Activated naive CD4-positive, alpha-beta T cell (primary cell): ENCODE measurements at regions not wholly inside any gene's neighbourhood (a gene's known extent, or its start where the extent isn't known, plus 50 kb on each side); places are given as distances from the start of the nearest gene placed in this dataset.
"Not testable (repeated sequence)": the region's sequence is repeated elsewhere in the genome, so short reads cannot be mapped to it uniquely, and the experiment has no call there.

Experiments
- DNase-seq, 4 experiments: peaks; one replicate each; lab custom pipeline; 2025; lab: John Stamatoyannopoulos, UW

DNA sequence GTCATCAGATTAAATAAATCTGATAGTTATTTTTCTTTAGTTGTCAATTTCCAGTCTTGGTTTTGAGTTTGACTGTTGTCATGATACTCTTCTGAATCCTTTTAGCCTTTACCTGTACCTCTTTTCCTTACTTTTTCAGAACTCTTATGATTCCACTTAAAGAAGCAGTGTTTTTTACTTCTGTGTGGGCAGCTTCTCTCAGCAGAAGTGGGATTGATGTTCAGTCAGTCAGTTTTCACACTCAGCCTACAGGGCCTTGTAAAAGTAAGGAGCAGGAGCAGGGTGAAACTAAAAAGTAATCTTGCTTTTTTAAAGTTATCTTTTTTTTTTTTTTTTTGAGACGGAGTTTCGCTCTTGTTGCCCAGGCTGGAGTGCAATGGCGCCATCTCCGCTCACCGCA lies 75.1 kb downstream of the HAUS1 start:
- DNase-seq: no peak

DNA sequence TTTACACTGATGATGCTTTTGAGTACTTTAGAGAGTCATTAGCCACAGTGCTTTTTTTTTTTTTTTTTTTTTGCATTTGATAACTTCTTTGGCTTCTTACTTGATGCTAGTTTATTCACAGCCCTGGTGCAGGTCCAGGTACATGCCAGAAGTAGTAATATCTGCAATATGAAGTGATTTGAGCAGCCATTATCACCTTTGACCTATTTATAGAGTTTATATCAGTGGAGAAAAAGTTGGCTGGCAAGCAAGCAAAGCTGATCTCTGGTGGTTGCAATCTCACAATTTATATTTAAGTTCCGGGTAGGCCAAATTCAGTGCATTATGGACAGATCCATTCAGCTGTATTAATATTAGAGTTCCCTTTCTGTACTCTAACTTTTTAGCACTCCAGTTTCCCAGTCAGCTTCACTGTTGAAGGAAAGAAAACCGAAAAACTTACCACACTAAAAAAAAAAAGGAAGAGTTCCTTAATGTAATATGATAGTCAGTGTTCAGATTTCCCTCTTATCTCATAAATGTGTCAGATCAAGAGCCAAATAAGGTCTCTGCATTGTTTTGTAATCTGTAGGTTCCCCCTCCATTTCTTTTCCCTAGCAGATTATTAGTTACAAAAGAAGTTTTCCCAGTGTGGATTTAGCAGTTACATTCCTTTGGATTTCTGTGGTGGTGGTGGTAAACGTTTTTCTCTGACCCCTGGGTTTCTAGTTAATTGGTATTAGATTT lies 78.6 kb downstream of the HAUS1 start:
- DNase-seq: no peak

DNA sequence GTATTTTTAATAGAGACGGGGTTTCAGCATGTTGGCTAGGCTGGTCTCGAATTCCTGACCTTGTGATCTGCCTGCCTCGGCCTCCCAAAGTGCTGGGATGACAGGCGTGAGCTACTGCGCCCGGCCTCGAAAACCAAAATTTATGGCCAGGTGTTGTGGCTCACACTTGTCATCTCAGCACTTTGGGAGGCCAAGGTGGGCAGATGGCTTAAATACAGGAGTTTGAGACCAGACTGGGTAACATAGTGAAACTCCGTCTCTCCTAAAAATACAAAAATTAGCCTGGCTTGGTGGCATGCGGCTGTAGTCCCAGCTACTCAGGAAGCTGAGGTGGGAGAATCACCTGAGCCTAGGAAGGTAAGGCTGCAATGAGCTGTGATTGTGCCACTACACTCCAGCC lies 80.1 kb downstream of the HAUS1 start:
- DNase-seq: not testable (repeated sequence)

DNA sequence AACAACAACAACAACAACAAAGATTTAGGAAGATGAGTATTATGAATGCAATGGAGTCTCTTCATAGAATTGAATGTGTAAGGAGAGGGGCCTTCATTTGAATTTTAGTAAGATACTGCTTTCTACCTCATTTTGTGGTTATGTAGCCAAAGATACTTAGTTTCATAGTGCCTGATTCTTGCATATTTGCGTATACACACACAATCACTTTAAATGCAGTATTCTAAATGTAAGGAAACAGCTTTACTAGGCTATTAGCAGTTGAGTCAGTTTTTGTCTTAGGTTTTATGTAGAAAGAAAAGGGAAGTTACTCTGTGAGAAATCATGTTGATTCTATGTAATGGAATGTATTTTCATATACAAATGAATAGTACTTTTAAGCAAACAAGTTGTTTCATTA lies 80.5 kb downstream of the HAUS1 start:
- DNase-seq: no peak

DNA sequence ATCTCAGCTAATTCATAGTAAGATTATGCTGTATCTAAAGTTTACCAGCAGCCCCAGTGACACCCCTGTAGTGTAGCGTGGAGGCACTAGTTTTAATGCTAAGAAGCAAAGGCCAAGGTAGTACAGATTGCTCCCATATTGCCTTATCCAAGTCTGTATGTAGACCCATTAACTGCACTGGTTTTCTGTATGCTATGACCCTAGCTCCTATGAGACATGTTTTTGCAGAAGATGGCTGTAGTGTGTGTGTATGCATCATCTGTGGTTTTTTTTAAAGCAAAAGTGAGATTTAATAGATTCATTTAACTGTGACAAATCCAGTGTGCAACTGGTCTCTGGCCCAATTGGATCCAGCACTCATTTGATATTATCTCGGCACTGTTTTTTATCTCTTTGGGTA lies 86.5 kb downstream of the HAUS1 start:
- DNase-seq: no peak

DNA sequence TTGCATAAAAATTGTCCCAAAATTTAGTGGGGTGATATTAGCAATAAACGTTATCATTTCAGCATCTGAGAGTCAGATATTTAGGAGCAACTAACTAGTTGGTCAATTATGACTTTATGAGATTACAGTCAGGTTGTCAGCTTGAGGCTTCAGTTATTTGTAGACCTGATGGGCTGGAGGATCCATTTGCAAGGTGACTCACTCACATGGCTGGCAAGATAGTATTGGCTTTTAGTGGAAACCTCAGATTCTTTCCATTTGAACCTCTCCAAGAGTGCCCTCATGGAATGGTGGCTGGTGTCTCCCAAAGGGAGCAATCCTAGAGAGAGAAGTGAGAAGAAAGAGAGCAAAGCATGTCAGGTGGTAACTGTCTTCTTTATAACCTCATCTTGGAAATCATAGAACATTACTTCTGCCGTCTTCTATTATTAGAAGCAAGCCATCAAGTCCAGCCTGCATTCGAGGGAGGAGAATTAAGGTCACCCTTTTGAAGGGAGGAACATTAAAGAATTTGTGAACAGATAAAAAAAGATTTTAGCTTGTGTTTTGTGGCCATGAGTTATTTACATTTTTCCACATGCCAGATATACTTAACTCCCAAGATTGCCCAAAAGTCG lies 92.5 kb downstream of the HAUS1 start:
- DNase-seq: no peak

DNA sequence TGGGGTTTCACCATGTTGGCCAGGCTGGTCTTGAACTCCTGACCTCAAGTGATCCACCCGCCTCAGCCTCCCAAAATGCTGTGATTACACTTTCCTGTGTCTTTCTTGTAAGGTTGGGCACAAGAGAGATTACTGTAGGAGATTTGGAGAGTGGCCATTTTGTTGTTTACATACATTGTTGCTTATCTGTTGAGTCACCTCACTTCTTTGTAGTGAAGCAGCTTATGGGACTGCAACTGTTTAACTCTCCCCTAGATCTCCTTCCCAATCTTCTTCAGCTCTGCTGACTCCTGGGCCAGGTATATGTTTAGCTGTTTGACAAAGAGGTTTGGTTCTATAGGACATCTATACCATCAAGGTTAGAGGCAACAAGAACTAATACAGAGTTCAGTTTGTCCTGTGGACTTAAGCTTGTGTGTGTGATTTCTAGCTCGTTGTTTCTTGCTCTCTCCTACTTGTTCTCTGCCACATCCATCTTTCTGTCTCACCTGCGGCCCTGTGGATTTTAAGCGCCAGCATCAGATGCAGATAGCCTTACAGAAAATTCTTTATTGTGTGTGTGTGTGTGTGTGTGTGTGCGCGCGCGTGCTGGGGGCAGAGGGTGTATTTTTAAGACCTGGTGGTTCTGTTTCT lies 95.4 kb downstream of the HAUS1 start:
- no peak for DNase-seq

DNA sequence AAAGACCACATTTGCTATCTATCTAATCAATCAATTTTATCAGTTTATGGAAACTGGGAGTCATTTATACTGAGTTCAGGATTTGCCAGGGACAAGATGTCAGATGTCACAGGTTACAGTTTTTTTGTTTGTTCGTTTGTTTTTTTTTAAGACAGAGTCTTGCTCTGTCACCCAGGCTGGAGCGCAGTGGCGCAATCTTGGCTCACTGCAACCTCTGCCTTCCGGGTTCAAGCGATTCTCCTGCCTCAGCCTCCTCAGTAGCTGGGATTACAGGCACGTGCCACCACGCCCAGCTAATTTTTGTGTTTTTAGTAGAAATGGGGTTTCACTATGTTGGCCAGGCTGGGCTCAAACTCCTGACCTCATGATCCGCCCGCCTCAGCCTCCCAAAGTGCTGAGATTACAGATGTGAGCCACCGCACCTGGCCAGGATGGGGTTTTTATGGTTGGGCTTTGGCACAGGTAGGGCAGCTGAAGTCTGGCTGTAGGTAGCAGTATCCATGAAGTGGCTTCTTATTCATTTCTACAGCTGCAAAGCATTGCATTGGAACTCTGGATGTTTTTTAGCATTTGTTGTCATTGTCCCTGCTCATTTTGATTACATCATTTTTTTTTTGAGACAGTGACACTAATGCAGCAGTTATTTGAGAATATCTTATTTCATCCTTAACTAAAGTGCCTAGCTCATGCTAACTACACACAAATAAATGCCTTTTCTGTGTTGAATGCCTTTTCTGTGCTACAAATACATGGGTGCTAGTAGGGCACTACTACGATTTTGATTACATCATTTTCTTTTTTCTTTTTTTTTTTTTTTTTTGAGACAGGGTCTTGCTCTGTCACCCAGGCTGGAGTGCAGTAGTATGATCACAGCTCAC lies 96.2 kb downstream of the HAUS1 start:
- DNase-seq: not testable (repeated sequence)

DNA sequence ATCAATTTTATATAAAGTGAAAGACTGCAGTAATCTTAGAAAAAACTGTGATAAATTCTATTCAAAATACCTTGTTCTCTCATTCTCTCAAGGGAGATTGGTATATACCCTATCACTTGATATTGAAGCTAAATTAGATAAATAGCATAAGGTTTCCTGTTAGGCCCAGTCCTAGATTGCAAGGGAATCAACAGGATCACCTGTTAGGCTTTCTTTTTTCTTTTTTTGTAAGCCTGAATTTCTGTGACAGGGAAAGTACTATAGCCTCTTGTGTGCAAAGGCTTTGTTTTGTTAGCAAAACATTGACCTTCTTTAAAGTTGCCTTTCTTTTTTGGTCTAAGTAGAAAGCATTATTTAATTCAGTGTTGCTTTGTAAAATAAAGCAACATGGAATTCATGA lies 100.0 kb downstream of the HAUS1 start:
- DNase-seq: no peak

DNA sequence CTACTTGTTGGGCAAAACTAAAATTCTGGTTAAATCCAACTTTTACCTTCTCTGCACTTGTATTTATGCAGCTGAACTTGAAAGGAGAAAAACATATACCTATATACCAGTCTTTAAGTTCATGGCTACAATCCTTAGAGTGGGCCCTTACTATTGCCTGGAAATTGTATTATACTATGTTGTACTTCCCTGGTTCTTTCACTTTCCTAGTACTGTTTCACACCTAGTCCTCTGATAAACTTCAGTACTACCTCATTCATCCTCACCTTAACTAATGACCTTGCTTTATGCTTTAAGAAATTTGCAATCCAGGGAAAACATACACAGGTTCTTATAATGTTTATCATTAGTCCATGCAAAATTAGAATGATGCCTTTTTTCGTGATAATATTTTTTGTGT lies 103.8 kb downstream of the HAUS1 start:
- no peak for DNase-seq

DNA sequence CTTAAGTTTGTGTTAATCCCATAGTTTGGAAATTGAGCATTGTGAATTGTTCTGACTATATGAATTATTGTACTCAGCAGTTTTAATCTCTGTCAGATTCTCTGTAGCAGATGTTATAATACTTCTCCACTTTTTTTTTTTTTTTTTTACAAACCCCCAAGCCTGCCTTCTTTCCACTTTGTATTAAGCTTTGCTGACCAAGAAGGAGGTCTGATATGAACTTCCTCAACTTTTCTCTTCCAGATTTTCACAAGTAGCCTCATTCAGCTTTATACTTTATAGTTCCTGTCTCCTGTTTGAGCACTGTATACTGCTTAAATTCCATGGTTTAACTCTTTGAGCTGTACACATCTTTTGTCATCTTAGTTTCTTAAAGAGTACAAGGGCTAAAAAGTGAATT lies 105.0 kb downstream of the HAUS1 start:
- DNase-seq: no peak

DNA sequence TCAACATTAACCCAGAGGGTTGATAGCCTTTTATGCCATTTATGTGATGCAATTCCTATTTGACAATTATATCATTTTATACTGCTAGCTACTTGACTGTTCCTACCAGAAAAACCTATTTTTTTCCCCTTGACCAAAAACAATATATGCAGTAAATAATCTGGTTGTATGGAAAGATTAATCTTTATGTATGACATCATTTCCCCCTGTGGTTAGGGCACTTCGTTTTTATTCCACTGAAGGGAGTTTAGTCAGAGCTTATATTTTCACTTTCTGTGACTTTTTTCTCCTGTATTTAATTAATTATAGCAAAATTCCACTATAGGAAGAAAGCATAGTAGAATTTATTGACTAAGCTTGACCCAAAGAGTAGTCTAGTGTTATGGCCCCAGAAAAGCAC lies 107.6 kb downstream of the HAUS1 start:
- DNase-seq: no peak

DNA sequence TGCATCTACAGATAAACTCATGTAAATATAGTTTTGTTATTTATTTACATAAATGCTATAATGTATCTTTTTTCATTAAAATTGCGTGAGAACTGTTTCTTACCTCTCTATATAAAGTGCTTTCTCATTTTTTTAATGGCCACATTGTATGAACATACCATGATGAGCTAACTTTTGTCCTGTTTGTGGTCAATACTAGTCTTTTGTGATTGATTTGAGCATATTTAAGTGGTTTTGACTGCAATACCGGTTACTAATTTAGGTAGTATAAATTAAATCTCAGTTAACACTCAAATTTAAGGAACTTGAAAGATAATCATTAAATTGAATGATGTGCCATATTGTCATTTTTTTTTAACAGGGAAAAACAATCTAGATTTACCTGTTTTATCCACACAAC lies 108.2 kb downstream of the HAUS1 start:
- no peak for DNase-seq

DNA sequence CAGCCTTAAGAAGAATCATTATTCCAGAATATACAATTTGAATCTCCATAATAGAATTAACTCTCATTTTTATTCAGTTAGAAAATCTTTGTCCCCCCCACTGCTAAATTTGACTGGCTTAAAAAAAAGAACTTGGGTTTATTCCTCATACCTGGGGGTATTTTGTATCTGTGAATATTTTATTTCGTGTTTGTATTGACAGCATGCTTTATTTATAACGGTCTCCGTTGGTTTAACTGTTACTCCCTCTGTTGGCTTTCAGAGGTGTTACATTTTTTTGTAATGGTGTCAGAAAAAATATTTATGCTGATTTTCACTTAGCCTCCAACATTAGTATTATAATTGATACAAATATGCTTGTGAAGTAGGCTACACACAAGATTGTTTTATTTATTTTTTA lies 109.1 kb downstream of the HAUS1 start:
- no peak for DNase-seq

DNA sequence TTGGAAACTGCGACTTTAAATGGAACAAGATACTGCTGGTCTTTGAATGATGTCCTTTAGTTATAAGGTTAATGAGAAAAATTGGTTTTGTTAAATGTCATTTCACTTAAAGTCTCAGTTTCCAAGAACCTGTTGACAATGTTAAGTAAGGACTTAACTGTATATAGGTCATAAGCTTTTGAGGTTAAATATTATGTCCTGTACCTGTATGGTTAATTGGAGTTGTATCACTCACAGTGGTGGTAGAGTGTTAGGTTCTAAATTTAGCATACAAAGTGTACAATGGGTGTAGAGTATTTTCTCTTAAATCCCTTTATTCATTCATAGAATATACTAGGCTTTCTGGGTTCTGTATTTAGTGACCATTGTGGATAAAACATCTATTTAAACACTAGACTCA lies 110.2 kb downstream of the HAUS1 start:
- DNase-seq: no peak

DNA sequence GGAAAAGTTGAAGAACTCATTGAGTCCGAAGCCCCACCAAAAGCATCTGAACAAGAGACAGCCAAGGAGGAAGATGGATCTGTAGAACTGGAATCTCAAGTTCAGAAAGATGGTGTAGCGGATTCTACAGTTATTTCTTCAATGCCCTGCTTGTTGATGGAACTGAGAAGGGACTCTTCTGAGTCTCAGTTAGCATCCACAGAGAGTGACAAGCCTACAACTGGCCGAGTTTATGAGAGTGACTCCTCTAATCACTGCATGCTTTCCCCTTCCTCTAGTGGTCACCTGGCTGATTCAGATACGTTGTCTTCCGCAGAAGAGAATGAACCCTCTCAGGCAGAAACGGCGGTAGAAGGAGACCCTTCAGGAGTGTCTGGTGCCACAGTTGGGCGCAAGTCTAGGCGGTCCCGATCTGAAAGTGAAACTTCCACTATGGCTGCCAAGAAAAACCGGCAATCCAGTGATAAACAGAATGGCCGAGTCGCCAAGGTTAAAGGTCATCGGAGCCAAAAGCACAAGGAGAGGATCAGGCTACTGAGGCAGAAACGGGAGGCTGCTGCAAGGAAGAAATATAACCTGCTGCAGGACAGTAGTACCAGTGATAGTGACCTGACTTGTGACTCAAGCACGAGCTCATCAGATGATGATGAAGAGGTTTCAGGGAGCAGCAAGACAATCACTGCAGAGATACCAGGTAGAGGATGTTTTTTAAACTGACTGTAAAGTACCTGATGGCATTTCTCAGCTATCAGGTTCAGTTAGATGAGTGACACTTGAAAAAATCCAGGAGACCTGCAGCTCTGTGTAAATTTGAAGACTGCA lies 111.9 kb downstream of the HAUS1 start:
- DNase-seq: no peak

DNA sequence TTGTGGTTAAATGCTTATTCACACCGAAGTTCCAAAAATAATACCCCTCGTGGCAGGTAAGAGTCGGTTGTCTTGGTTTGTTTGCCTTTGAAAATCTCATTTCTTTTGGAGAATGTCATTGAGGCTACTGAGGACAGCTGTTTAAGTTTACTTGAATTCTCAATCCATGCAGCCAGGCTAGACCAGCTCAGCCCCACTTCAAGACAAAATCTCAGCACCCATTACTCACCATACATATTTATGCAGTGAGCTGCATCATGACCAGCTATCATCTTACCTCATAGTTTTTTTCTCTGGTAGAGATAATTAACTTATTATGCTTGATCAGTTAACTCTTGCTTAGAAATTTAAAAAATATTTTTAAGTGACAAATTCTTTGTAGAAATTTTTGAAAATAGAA lies 115.9 kb downstream of the HAUS1 start:
- DNase-seq: no peak

DNA sequence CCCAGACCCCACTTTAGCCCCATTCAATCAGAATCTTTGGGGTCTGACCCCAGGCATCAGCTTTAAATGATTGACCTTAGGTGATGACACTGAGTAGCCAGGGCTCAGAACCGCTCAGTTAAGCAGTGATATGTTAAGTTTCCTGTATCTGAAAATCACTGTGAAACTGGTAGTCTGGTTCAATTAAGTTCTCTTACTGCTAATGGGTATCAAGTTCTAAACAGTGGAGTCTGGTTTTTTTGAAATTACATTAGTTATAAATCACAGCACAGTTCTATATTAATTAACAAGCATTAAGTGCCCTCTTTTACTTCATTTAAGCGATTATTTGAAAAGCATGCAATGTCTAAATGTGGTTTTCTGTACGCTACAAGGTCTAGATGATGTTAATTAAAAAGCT lies 117.9 kb downstream of the HAUS1 start:
- DNase-seq: no peak

DNA sequence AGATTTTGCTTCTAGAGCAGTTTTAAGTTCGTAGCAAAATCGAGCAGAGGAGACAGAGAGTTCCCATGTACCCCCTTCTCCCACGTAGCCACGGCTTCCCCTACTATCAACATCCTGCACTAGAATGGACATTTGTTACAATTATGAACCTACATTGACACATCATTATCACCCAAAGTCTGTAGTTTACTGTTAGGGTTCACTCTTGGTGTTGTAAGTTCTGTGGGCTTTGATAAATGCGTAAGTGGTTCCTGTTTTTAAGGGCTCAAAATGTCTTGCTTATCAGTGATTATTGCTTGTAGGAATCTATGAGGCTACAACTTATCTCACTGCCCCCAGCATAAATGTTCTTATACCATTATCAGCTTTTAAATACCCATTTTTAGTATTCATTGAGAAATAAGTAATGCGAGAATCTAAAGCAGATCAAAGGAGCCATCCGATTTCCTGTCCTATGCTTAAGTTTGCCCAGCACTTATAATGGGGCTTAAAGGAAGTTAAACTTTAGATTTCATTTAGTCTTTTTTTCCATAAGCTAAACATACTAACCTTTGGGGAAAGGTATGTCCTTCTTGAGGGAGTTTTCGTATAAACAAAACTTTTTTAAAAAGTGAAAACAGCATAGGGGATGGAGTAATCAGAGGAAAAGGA lies 118.7 kb downstream of the HAUS1 start:
- no peak for DNase-seq

DNA sequence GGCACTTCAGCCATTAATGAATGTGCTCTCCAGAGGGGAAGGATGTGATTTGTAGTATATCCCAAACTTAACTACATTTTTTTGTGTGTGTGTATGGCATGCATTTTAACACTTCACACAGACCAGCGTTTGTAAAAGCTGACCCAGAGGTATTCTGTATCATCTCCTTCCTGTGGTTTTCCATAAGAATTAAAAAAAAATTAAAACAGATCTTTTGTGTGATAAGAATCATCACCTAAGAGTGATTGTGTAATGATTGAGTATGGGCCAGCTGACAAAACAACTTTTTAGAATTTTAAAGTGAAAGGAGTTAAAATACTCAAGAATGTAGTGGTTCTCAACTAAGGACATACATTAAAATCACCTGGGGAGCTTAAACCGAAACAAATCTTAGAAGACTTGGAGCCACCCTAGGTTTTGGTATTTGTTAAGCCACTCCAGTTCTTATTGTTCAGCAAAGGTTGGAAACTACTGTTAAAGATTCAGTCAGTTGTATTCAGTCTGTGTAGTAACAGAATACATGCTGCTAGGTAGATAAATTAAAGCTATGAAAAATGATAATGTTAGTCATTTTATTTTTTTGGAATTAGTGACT lies 120.1 kb downstream of the HAUS1 start:
- DNase-seq: no peak

DNA sequence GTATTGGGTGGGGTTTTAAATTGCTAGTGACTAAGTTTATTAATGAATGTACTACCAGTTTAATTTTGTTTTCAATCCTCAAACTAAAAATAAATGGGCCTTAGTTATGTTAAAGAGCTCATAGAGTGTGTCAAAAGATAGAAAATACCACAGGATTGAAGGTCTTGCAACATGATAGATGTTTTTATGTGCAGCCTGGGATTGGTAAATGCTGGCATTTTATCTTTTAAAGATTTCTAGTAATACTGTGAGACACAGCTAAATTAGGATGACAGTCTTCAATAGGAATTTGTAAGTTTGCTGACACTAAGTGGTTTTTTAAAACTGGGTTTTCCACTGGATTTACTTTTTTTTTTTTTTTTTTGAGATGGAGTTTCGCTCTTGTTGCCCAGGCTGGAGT lies 122.3 kb downstream of the HAUS1 start:
- no peak for DNase-seq
